ENCODE measurements at regions not wholly inside any gene's neighbourhood (a gene's known extent, or its start where the extent isn't known, plus 50 kb on each side); places are given as distances from the start of the nearest gene placed in this dataset.

DNA sequence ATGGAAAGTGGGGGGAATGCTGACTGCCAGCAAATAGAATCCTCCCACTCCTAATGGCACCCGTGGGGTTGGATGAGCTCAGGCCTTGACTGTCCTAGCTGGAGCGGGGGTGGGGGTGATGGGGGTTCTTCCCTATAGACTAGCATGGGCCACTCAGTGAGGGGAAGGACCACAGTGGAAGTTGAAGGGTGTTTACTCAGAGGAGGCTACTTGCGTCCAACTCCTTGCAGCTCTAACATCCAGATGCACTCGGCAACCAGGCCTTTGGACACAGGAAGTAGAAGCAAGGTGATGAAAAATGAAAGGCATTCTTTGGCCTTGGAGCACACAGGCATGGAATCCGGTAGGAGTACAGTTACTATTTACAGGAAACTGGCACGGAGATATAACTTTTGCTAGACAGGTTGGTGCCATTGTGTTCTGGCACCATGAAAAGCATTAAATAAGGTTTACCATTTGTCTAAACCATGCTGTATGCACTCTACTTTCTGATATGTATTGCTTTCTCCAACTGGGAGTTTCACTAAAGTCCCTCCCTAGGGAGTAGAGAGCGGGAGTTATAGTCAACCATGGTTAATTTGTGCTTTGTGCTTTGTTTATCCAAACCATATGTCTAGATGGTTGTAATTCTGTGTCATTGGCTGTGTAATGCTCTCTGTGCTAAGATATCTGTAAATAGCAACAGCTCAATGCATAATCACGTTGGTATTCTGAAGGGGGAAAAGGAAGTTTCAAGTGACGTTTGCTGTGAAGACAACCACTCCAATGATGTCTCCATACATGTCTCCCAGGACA lies 125.3 kb downstream of the TSHZ3 start:
- Histone ChIP-seq H3K36me3 (ENCODE audit: insufficient read depth) (no peaks in the 10 kb centered on the region), H3K4me3 (ENCODE audit: low read depth, low read length) (no peak overlapping the region), H3K4me1 (ENCODE audit: insufficient read depth) (no peaks in the 10 kb centered on the region), H3K27ac (ENCODE audit: low read depth) (no peak overlapping the region)
- no peak for DNase-seq (ENCODE audit: extremely low spot score)
- 42% methylated on average over 9 of the region's 9 CpGs for WGBS

DNA sequence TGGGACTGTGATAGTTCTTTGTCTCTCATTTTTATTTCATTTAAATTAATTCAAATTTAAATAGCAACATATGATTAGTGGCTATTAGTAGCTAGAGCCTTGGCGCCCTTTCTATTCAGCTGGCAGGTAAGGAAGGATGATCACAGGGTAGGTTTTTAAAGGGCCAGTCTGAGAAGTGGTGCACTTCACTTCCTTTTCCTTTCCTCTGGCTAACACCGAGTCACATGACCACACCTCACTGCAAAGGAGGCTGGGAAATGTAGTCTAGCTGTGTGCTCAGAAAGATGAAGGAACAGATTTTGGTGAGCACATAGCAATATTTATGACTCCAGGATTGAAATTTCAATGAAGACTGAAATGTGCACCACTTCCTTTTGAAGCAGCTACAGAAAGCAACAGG lies 128.7 kb downstream of the TSHZ3 start:
- Histone ChIP-seq H3K27ac (ENCODE audit: low read depth) (no peak overlapping the region), H3K36me3 (ENCODE audit: insufficient read depth) (no peaks in the 10 kb centered on the region), H3K4me1 (ENCODE audit: insufficient read depth) (no peaks in the 10 kb centered on the region), H3K4me3 (ENCODE audit: low read depth, low read length) (no peak overlapping the region)
- 89% methylated on average over 2 of the region's 2 CpGs for WGBS
- DNase-seq (ENCODE audit: extremely low spot score), result no peak

DNA sequence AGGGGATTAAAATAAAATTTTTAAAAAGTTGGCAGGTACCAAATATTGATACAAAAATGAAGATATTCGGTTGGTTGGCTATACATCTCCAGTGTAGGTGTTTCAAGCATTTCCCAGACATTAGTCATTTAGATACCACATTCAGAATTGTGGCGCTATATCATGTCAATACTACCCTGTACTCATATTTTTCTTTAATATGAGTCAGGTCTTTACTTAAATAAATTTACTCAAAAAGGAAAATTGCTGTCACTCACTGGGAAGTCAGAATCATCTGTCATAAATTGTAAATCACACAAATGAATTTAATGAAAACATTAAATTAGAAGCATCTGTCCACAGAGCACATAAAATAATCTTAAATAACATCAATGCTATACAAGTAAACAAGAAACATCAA lies 134.2 kb downstream of the TSHZ3 start:
- H3K27ac ChIP-seq (ENCODE audit: low read depth), result no peak overlapping the region
- no peak for DNase-seq (ENCODE audit: extremely low spot score)
- WGBS, result 97% methylated on average over 2 of the region's 2 CpGs

DNA sequence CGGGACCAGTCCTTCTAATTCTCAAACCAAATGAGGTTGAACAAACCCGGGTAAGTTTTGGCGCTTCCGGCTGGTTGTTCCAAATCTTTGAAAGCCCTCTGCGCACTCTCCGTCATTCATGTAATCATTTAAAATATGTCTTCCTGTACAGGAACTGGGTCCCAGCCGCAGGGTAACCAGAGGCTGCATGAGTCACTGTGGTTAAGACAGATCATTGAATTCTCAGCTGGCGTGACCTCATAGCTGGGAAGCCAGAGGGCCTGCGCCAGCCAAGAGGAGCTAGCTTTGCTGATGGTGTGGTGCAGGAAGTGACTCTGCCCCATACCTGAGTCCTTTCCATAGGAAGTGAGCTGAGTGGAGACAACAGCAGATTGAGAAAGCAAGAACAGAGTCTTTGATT lies 135.2 kb downstream of the TSHZ3 start:
- H3K36me3 ChIP-seq (ENCODE audit: insufficient read depth), result no peaks in the 10 kb centered on the region
- no peak overlapping the region for H3K4me3 ChIP-seq (ENCODE audit: low read depth, low read length)
- DNase-seq (ENCODE audit: extremely low spot score), result no peak
- 71% methylated on average over 9 of the region's 9 CpGs for WGBS
- H3K4me1 ChIP-seq (ENCODE audit: insufficient read depth), result no peaks in the 10 kb centered on the region
- no peak overlapping the region for H3K27ac ChIP-seq (ENCODE audit: low read depth)

More for the DNA sequence above, 134.2 kb downstream of the TSHZ3 start:
- no peaks in the 10 kb centered on the region for H3K4me1 ChIP-seq (ENCODE audit: insufficient read depth)
- no peaks in the 10 kb centered on the region for H3K36me3 ChIP-seq (ENCODE audit: insufficient read depth)
- H3K4me3 ChIP-seq (ENCODE audit: low read depth, low read length), result no peak overlapping the region

DNA sequence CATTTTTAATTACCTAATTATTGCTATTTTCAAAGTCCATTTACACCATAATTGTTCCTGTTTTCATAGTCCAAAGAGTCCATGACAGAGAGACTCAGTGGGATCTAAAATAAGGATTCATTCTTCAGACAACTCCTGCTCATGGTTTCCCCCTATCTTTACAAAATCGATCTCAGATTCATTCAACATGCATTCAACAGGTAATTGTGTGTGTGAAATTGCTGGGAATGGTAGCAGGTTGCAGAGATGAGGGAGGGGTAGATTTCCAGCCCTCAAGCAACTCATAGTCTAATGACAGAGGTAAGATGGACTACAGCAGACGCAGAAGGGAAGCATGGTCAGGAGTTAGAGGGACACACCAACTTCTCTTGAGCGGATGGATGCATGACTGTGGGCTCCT lies 138.1 kb downstream of the TSHZ3 start:
- no peaks in the 10 kb centered on the region for H3K4me1 ChIP-seq (ENCODE audit: insufficient read depth)
- H3K36me3 ChIP-seq (ENCODE audit: insufficient read depth), result no peaks in the 10 kb centered on the region
- WGBS, result 94% methylated on average over 3 of the region's 3 CpGs
- no peak for DNase-seq (ENCODE audit: extremely low spot score)
- no peak overlapping the region for H3K4me3 ChIP-seq (ENCODE audit: low read depth, low read length)
- H3K27ac ChIP-seq (ENCODE audit: low read depth), result no peak overlapping the region

DNA sequence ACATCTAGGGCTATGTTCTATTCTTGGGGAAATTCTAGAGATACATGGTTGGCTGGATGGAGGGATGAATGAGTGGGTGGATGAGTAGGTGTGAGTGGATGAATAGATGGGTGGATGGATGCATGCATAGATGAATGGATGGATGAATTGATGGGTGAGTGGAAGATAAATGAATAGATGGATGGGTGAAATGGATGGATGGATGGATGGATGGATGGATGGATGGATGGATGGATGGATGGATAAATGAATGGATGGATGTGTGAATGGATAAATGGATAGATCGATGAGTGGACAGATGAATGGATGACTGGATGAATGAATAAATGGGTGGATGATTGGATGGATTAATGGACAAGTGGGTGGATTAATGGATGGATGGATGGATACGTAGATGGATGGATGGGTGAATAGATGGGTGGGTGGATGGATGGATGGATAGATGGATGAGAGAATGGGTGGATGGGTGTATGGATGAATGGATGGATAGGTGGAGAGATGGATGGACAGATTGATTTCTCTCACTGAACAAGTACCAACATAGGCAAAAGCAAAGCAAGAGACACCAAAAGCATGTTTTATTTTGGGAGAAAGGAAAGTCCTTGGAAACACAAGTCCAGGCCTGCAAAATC lies 143.2 kb downstream of the TSHZ3 start:
- no peaks in the 10 kb centered on the region for H3K36me3 ChIP-seq (ENCODE audit: insufficient read depth)

DNA sequence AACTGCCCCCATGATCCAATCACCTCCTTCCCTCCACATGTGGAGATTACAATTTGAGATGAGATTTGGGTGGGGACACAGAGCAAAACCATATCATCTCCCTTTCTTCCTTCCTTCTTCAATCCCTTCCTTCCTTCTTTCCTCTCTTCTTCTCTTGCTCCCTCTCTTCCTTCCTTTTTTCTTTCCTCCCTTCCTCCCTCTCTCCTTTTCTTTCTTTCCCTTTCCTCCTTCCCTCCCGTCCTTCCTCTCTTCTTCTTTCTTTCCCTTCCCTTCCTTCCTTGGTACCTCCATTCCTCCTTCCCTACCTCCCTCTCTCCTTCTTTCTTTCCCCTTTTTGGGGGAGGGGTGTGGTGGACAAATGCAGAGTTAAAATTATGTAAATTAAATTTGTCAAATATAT lies 145.1 kb downstream of the TSHZ3 start:
- 81% methylated on average over 1 of the region's 1 CpG for WGBS
- Histone ChIP-seq H3K27ac (ENCODE audit: low read depth) (no peak overlapping the region), H3K4me1 (ENCODE audit: insufficient read depth) (no peaks in the 10 kb centered on the region), H3K4me3 (ENCODE audit: low read depth, low read length) (no peak overlapping the region), H3K36me3 (ENCODE audit: insufficient read depth) (no peaks in the 10 kb centered on the region)
- DNase-seq (ENCODE audit: extremely low spot score), result no peak

More for the DNA sequence above, 143.2 kb downstream of the TSHZ3 start:
- Histone ChIP-seq H3K4me1 (ENCODE audit: insufficient read depth) (no peaks in the 10 kb centered on the region), H3K27ac (ENCODE audit: low read depth) (no peak overlapping the region), H3K4me3 (ENCODE audit: low read depth, low read length) (no peak overlapping the region)
- 96% methylated on average over 2 of the region's 2 CpGs for WGBS
- no peak for DNase-seq (ENCODE audit: extremely low spot score)

DNA sequence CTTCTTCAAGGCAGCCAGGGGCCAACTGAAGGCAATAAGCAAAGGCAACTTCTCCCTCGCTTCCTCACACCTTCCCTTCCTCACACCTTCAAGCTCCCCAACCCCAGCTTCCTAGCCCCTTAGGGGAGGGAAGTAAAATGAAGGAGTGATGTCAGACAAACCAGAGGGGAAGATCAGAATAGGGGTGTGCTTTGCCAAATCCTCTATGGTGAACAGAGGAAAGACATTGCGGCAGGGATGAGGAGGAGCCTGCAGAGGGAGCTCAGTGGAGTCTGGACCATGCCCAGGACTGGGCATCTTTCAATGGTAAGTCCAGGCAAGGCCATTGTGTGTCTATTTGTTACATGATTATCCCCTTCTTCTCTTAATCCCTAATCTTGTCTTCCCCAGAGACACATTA lies 164.0 kb downstream of the TSHZ3 start:
- no peak overlapping the region for H3K4me3 ChIP-seq (ENCODE audit: low read depth, low read length)
- 95% methylated on average over 2 of the region's 2 CpGs for WGBS
- no peak for DNase-seq (ENCODE audit: extremely low spot score)
- no peaks in the 10 kb centered on the region for H3K4me1 ChIP-seq (ENCODE audit: insufficient read depth)
- H3K36me3 ChIP-seq (ENCODE audit: insufficient read depth), result peaks cover 1% of the 10 kb centered on the region
- H3K27ac ChIP-seq (ENCODE audit: low read depth), result no peak overlapping the region

DNA sequence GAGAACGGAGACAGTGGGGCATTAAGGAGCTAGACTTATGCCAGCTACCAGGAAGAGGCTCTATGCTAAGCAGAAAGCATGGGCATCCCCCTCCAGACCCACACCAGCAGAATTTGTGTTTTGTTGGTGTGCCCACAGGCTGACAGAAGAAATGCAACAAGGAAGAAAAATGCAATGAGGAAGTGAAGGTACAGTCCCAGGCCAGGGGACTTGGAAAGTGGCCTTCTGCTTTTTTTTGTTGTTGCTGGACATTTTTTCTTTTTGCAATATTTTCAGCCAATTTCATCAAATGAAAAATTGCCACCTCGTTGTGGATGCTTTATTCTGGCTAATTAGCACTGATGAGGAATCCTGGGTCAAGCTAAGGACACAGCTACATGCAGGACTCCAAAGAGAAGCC lies 167.7 kb downstream of the TSHZ3 start:
- 90% methylated on average over 2 of the region's 2 CpGs for WGBS
- no peaks in the 10 kb centered on the region for H3K36me3 ChIP-seq (ENCODE audit: insufficient read depth)
- H3K27ac ChIP-seq (ENCODE audit: low read depth), result no peak overlapping the region
- H3K4me1 ChIP-seq (ENCODE audit: insufficient read depth), result no peaks in the 10 kb centered on the region
- no peak overlapping the region for H3K4me3 ChIP-seq (ENCODE audit: low read depth, low read length)
- DNase-seq (ENCODE audit: extremely low spot score), result no peak

DNA sequence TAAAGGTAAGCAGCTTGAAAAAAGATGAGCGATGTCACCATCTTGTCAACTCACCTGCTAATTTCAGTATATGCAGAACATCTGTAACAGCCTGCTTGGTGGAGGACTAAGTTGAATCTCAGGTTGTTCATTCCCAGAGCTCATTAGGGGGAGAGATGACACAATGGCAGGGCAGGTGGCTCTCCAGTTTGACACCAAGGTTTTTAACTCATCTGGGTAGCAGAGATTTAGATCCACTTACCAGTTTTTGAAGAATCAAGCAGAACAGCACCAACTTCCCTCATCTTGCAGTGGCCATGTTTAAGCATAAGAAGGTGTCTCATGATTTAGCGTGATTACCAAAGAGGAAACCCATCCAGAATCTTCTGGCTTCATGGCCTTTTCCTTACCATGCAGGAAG lies 168.3 kb downstream of the TSHZ3 start:
- WGBS, result 51% methylated on average over 2 of the region's 2 CpGs
- Histone ChIP-seq H3K4me1 (ENCODE audit: insufficient read depth) (no peaks in the 10 kb centered on the region), H3K27ac (ENCODE audit: low read depth) (no peak overlapping the region), H3K4me3 (ENCODE audit: low read depth, low read length) (no peak overlapping the region), H3K36me3 (ENCODE audit: insufficient read depth) (no peaks in the 10 kb centered on the region)
- DNase-seq (ENCODE audit: extremely low spot score), result no peak

DNA sequence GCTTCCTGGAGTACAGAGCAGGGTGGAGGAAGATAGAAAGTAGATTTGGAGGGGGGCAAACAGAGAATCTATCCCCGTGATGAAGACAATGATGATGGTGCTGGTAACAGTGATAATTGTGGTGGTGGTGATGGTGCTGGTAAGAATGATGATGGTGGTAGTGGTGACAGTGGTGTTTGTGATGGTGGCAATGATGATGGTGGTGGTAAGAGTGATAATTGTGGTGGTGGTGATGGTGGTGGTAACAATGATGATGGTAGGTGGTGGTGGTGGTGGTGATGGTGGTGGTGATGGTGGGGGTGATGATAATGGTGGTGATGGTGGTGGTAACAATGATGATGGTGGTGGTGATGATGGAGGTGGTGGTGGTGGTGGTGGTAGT lies 169.8 kb downstream of the TSHZ3 start:
- no peak for DNase-seq (ENCODE audit: extremely low spot score)
- Histone ChIP-seq H3K36me3 (ENCODE audit: insufficient read depth) (no peaks in the 10 kb centered on the region), H3K27ac (ENCODE audit: low read depth) (no peak overlapping the region), H3K4me1 (ENCODE audit: insufficient read depth) (no peaks in the 10 kb centered on the region), H3K4me3 (ENCODE audit: low read depth, low read length) (no peak overlapping the region)
- 98% methylated on average over 1 of the region's 1 CpG for WGBS

DNA sequence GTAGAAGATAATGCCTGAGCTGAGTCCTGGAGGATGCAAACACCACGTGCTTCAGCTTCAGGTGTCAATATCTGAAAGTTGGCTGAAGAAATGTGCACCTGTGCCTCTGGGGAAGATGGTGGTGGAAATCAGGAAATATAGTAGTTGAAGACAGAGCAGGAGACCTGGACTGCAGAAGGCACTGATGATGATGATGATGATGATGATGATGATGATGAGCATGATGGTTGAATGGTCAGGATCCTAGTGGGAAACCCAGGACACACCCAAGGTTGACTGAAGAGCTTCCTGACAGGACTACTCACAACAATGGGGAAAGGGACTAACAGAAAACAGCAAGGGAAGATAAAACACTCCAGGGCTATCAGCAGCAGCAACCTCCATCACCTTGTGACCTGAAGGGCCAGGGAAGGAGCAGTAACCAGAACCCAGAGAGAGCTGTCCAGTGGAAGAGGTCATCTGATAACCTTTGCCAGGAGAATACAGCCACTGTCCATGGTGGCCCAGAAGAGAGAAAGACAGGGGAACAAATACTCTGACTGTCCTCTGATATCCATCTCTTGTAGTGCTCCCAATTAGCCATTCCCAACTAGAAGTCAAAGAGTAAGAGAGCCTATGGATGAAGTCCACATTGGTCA lies 170.3 kb downstream of the TSHZ3 start:
- WGBS, result 93% methylated on average over 1 of the region's 1 CpG
- Histone ChIP-seq H3K27ac (ENCODE audit: low read depth) (no peak overlapping the region), H3K36me3 (ENCODE audit: insufficient read depth) (no peaks in the 10 kb centered on the region), H3K4me3 (ENCODE audit: low read depth, low read length) (no peak overlapping the region), H3K4me1 (ENCODE audit: insufficient read depth) (no peaks in the 10 kb centered on the region)
- no peak for DNase-seq (ENCODE audit: extremely low spot score)

DNA sequence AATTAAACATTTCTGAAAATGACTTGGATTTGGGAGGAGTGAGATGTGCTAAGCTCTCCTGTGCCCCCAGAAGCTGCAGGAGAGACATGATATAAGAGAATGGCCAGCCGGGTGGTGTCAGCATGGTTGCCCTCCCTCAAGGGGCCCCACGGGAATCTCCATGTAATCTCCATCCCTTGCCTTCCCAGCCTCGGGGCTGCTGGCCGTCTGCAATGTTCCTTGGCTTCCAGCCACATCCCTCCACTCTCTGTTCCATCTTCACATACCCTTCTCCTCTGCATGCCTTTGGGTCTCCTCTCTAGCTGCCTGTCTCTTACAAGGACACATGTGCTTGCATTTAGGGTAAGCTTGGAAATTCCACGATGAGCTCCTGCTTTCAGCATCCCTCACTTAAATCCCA lies 172.0 kb downstream of the TSHZ3 start:
- WGBS, result 15% methylated on average over 5 of the region's 5 CpGs
- no peak for DNase-seq (ENCODE audit: extremely low spot score)

More for the DNA sequence above, 172.0 kb downstream of the TSHZ3 start:
- Histone ChIP-seq H3K27ac (ENCODE audit: low read depth) (no peak overlapping the region), H3K4me3 (ENCODE audit: low read depth, low read length) (no peak overlapping the region), H3K4me1 (ENCODE audit: insufficient read depth) (no peaks in the 10 kb centered on the region), H3K36me3 (ENCODE audit: insufficient read depth) (no peaks in the 10 kb centered on the region)

All from urinary bladder (tissue), 3 donors.